GM21360 (cell line): ENCODE measurements at regions not wholly inside any gene's neighbourhood (a gene's known extent, or its start where the extent isn't known, plus 50 kb on each side); places are given as distances from the start of the nearest gene placed in this dataset.
"Not testable (repeated sequence)": the region's sequence is repeated elsewhere in the genome, so short reads cannot be mapped to it uniquely, and the experiment has no call there.

Experiments
- ATAC-seq: cut with Tn5 transposase; IDR thresholded peaks from one replicate; pipeline ENCODE4 v1.9.1; 2021; ENCODE audit warnings: mild to moderate bottlenecking, moderate library complexity; ENCODE audit not compliant: unreplicated experiment

GRCh38 chr4:184965230-184966050 is 52.9 kb upstream of the HELT start:
- ATAC-seq, result not testable (repeated sequence)

GRCh38 chr4:184966051-184966691 is 52.1 kb upstream of the HELT start:
- ATAC-seq, result not testable (repeated sequence)

- ATAC-seq, result not testable (repeated sequence)
These were observed 50.6 kb upstream of the HELT start for GRCh38 chr4:184967699-184968098.

- ATAC-seq, result no peak
These were observed 49.9 kb upstream of the HELT start for GRCh38 chr4:184968366-184968765.
